H9 (cell line): ENCODE measurements at regions not wholly inside any gene's neighbourhood (a gene's known extent, or its start where the extent isn't known, plus 50 kb on each side); places are given as distances from the start of the nearest gene placed in this dataset.

Experiments used
- DNase-seq: peaks from one replicate; pipeline ENCODE4 v3.0.0-alpha.2; 2017
- H2AFZ ChIP-seq: one replicate; pipeline ENCODE4 v1.6.1; 2013; ENCODE audit warnings: mild to moderate bottlenecking, low read length, control low read depth, moderate library complexity
- H2AK5ac ChIP-seq: 2 replicates; pipeline ENCODE4 v1.6.1; 2013; ENCODE audit warnings: low read length, control low read depth, mixed read lengths; ENCODE audit not compliant: insufficient read length
- H2BK120ac ChIP-seq: one replicate; pipeline ENCODE4 v1.6.1; 2013; ENCODE audit warnings: low read depth, mild to moderate bottlenecking, low read length, control low read depth, inconsistent platforms; ENCODE audit not compliant: poor library complexity, severe bottlenecking
- H2BK12ac ChIP-seq: 2 replicates; pipeline ENCODE4 v1.6.1; 2013; ENCODE audit warnings: low read length, control low read depth, mixed read lengths, low read depth; ENCODE audit not compliant: insufficient read length
- H2BK15ac ChIP-seq: 2 replicates; pipeline ENCODE4 v1.6.1; 2013; ENCODE audit warnings: low read depth, low read length, control low read depth
- H2BK20ac ChIP-seq: one replicate; pipeline ENCODE4 v1.6.1; 2013; ENCODE audit warnings: low read depth, mild to moderate bottlenecking, low read length, control low read depth, inconsistent platforms; ENCODE audit not compliant: poor library complexity, severe bottlenecking
- H2BK5ac ChIP-seq: 2 replicates; pipeline ENCODE4 v1.6.1; 2013; ENCODE audit warnings: low read length, control low read depth, mixed read lengths; ENCODE audit not compliant: insufficient read length
- H3K14ac ChIP-seq: 2 replicates; pipeline ENCODE4 v1.6.1; 2013; ENCODE audit warnings: low read length, control low read depth; ENCODE audit not compliant: insufficient read depth
- H3K18ac ChIP-seq: 2 replicates; pipeline ENCODE4 v1.6.1; 2013; ENCODE audit warnings: low read depth, mild to moderate bottlenecking, mixed read lengths, low read length, control low read depth; ENCODE audit not compliant: insufficient read length
- H3K23ac ChIP-seq: 2 replicates; pipeline ENCODE4 v1.6.1; 2013; ENCODE audit warnings: low read length, control low read depth, mixed read lengths, low read depth; ENCODE audit not compliant: insufficient read length
- H3K23me2 ChIP-seq: 2 replicates; pipeline ENCODE4 v1.6.1; 2013; ENCODE audit warnings: low read depth, mild to moderate bottlenecking, mixed read lengths, low read length, control low read depth; ENCODE audit not compliant: insufficient read length, poor library complexity, severe bottlenecking
- H3K27ac ChIP-seq: 2 replicates; pipeline ENCODE4 v1.5.1; 2013; ENCODE audit warnings: low read length, control low read depth, mixed read lengths, low read depth; ENCODE audit not compliant: insufficient read length
- H3K27me3 ChIP-seq: 2 replicates; pipeline ENCODE4 v1.6.1; 2013; ENCODE audit warnings: low read length, control low read depth, inconsistent platforms; ENCODE audit not compliant: insufficient read depth
- H3K4ac ChIP-seq: 2 replicates; pipeline ENCODE4 v1.6.1; 2013; ENCODE audit warnings: low read depth, mild to moderate bottlenecking, control low read depth, inconsistent platforms, low read length, moderate library complexity
- H3K4me1 ChIP-seq: 2 replicates; pipeline ENCODE4 v1.6.1; 2013; ENCODE audit warnings: low read length, control low read depth, inconsistent platforms; ENCODE audit not compliant: insufficient read depth
- H3K4me2 ChIP-seq: 2 replicates; pipeline ENCODE4 v1.6.1; 2013; ENCODE audit warnings: low read length, control low read depth, mixed read lengths; ENCODE audit not compliant: insufficient read length, insufficient read depth
- H3K56ac ChIP-seq: 2 replicates; pipeline ENCODE4 v1.6.1; 2013; ENCODE audit warnings: low read depth, mild to moderate bottlenecking, mixed read lengths, low read length, control low read depth; ENCODE audit not compliant: insufficient read length
- H3K79me1 ChIP-seq: 2 replicates; pipeline ENCODE4 v1.6.1; 2013; ENCODE audit warnings: low read depth, mild to moderate bottlenecking, moderate library complexity, low read length, control low read depth, inconsistent platforms; ENCODE audit not compliant: insufficient read depth, poor library complexity, severe bottlenecking
- H3K79me2 ChIP-seq: 2 replicates; pipeline ENCODE4 v1.6.1; 2013; ENCODE audit warnings: low read length, control low read depth, inconsistent platforms; ENCODE audit not compliant: insufficient read depth
- H3K9ac ChIP-seq: 2 replicates; pipeline ENCODE4 v1.6.1; 2013; ENCODE audit warnings: low read length, control low read depth, mixed read lengths; ENCODE audit not compliant: insufficient read length; ENCODE audit errors: extremely low read depth
- H3K9me3 ChIP-seq: one replicate; pipeline ENCODE4 v1.6.1; 2013; ENCODE audit warnings: low read depth, low read length, inconsistent platforms; ENCODE audit not compliant: control insufficient read depth
- H3T11ph ChIP-seq: one replicate; pipeline ENCODE4 v1.6.1; 2013; ENCODE audit warnings: mild to moderate bottlenecking, low read length, control low read depth, inconsistent platforms
- H4K20me1 ChIP-seq: one replicate; pipeline ENCODE4 v1.6.1; 2013; ENCODE audit not compliant: control insufficient read depth, insufficient read length, insufficient read depth
- H4K5ac ChIP-seq: 2 replicates; pipeline ENCODE4 v1.6.1; 2013; ENCODE audit warnings: low read depth, mild to moderate bottlenecking, mixed read lengths, low read length, control low read depth; ENCODE audit not compliant: insufficient read length
- H4K8ac ChIP-seq: replicated peaks from 2 replicates; pipeline ENCODE4 v1.6.1; 2013; ENCODE audit warnings: low read length, control low read depth, mixed read lengths, low read depth; ENCODE audit not compliant: insufficient read length
- H4K91ac ChIP-seq: 2 replicates; pipeline ENCODE4 v1.6.1; 2013; ENCODE audit warnings: low read depth, mild to moderate bottlenecking, moderate library complexity, mixed read lengths, low read length, control low read depth; ENCODE audit not compliant: insufficient read length
- H3K27ac Mint-ChIP-seq, 3 experiments: 2 replicates in 2 of 3; 3 replicates in 1 of 3; pipeline ENCODE4 v1.8.0; 2020 to 2021; ENCODE audit warnings: mixed read lengths in 3 of 3, mild to moderate bottlenecking in 1 of 3, moderate library complexity in 1 of 3
- H3K27me3 Mint-ChIP-seq: 2 replicates; pipeline ENCODE4 v1.8.0; 2021; ENCODE audit warnings: low read depth, mild to moderate bottlenecking, moderate library complexity, mixed read lengths
- H3K36me3 Mint-ChIP-seq, 3 experiments: 2 replicates in 2 of 3; 3 replicates in 1 of 3; pipeline ENCODE4 v1.8.0; 2020 to 2021; ENCODE audit warnings: low read depth in 3 of 3, mixed read lengths in 3 of 3; ENCODE audit not compliant: insufficient read depth in 1 of 3
- H3K4me1 Mint-ChIP-seq, 2 experiments: 2 replicates each; pipeline ENCODE4 v1.8.0; 2020; ENCODE audit warnings: mixed read lengths in 2 of 2
- H3K4me3 Mint-ChIP-seq, 2 experiments: 2 replicates in 1 of 2; 3 replicates in 1 of 2; pipeline ENCODE4 v1.8.0; 2020 to 2021; ENCODE audit warnings: mild to moderate bottlenecking in 2 of 2, mixed read lengths in 2 of 2, moderate library complexity in 1 of 2
- H3K9me3 Mint-ChIP-seq, 2 experiments: 2 replicates in 1 of 2; 3 replicates in 1 of 2; pipeline ENCODE4 v1.8.0; 2020; ENCODE audit warnings: mild to moderate bottlenecking in 2 of 2, mixed read lengths in 2 of 2, moderate library complexity in 1 of 2
- WGBS: extraction: QIAGEN DNeasy Blood & Tissue Kit; methylation state at CpG from one replicate; pipeline ENCODE4 v1.1.7; 2013; ENCODE audit warnings: missing lambda C conversion rate, low lambda C conversion rate, mixed read lengths; ENCODE audit not compliant: insufficient read length; ENCODE audit errors: extremely low coverage; 5-methylcytosine and 5-hydroxymethylcytosine counted together
- TF ChIP-seq, protein P1 (sequence below): fragments of 200-600 bp; sonication (generic); conservative IDR thresholded peaks from 3 replicates; pipeline ENCODE4 v1.8.0; 2021; ENCODE audit warnings: antibody characterized with exemption, mild to moderate bottlenecking

DNA sequence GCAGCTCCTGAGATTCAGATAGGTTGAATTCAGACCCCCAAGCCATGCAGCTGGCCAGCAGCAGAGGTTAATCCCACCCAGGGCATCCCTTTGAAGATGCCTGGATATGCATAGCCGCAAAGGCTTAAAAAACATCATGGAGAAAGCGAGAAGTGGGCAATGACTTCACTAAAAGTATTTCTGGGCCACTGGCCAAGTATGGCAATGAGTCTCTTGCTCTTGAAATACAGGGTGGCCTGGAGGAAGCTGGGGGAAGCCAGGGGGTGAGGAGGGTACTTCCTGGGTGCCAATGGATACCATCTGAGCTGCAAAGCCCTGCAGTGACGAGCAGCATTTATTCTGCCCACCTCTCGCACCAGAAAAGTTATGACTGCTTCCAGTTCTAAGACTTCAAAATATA, 539.3 kb upstream of the TBX3 start:
- TF ChIP-seq, protein P1, sequence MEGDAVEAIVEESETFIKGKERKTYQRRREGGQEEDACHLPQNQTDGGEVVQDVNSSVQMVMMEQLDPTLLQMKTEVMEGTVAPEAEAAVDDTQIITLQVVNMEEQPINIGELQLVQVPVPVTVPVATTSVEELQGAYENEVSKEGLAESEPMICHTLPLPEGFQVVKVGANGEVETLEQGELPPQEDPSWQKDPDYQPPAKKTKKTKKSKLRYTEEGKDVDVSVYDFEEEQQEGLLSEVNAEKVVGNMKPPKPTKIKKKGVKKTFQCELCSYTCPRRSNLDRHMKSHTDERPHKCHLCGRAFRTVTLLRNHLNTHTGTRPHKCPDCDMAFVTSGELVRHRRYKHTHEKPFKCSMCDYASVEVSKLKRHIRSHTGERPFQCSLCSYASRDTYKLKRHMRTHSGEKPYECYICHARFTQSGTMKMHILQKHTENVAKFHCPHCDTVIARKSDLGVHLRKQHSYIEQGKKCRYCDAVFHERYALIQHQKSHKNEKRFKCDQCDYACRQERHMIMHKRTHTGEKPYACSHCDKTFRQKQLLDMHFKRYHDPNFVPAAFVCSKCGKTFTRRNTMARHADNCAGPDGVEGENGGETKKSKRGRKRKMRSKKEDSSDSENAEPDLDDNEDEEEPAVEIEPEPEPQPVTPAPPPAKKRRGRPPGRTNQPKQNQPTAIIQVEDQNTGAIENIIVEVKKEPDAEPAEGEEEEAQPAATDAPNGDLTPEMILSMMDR: no peak
- Histone ChIP-seq H3K4me1 (no peaks in the 10 kb centered on the region), H3K23me2 (no peaks in the 10 kb centered on the region), H3K4ac (no peak overlapping the region), H3K18ac (no peak overlapping the region), H2BK15ac (no peak overlapping the region), H2BK5ac (no peak overlapping the region), H4K91ac (no peak overlapping the region), H3K14ac (no peak overlapping the region), H2AK5ac (no peak overlapping the region), H3T11ph (no peak overlapping the region), H4K8ac (no peak overlapping the region), H3K56ac (no peak overlapping the region), H2BK20ac (no peak overlapping the region), H3K27ac (no peak overlapping the region), H3K9ac (no peak overlapping the region), H3K79me1 (no peaks in the 10 kb centered on the region), H2BK120ac (no peak overlapping the region), H2BK12ac (no peak overlapping the region), H3K23ac (no peak overlapping the region), H3K27me3 (no peaks in the 10 kb centered on the region), H3K9me3 (no peaks in the 10 kb centered on the region), H4K20me1 (no peaks in the 10 kb centered on the region), H3K4me2 (no peak overlapping the region), H2AFZ (no peak overlapping the region), H3K79me2 (no peaks in the 10 kb centered on the region), H4K5ac (no peak overlapping the region)
- H3K4me3 Mint-ChIP-seq: no peak overlapping the region
- H3K4me1 Mint-ChIP-seq: peaks cover 0 to 2% of the 10 kb centered on the region in 2 experiments; a peak in 1 of 4 replicates
- H3K27me3 Mint-ChIP-seq: no peaks in the 10 kb centered on the region; the same call in 1 of the 2 replicates
- no peaks in the 10 kb centered on the region for H3K9me3 Mint-ChIP-seq
- no peaks in the 10 kb centered on the region for H3K36me3 Mint-ChIP-seq
- H3K27ac Mint-ChIP-seq: peak overlapping the region in 1 of 3 experiments; percentile 45; a peak in 1 of 7 replicates
- no CpG with 5 or more reads among the region's 4 CpGs for WGBS
- DNase-seq: no peak
